ENCODE measurements at regions not wholly inside any gene's neighbourhood (a gene's known extent, or its start where the extent isn't known, plus 50 kb on each side); places are given as distances from the start of the nearest gene placed in this dataset.
"Not testable (repeated sequence)": the region's sequence is repeated elsewhere in the genome, so short reads cannot be mapped to it uniquely, and the experiment has no call there.

DNA sequence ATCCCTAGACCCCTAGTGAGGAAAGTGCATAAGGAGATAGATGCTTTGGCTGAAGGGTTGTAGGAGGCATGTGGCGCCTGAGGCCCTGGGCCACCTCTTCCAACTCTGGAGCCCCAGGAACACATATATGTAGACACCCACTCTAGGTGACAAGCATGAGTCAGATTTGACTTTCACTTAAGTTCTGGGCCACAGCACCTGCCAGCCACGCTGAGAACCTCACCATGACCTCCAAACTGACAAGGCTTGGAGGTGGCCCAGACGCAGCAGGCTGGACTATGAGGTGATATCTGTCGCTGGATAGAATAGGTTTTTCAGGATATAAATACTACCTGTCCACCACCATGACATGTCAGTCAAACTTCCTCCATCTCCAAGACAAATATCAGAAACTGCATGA is 894.0 kb upstream of the ZNF722 start:
- no TSS peak for BruUV-seq (replicated peaks)
- intact Hi-C loops (cut with micrococcal nuclease; ENCODE audit: unreplicated experiment): no loop called here
- Histone ChIP-seq H3K4me2 (ENCODE audit: low read length) (no peak overlapping the region), H4K20me1 (ENCODE audit: insufficient read depth, low read length) (no peaks in the 10 kb centered on the region), H3K9me3 (ENCODE audit: low read length) (no peaks in the 10 kb centered on the region), H3K9me2 (ENCODE audit: insufficient read depth, low read length) (no peaks in the 10 kb centered on the region), H3K4me1 (ENCODE audit: insufficient read depth, low read length, poor library complexity, severe bottlenecking) (no peaks in the 10 kb centered on the region), H3K27ac (ENCODE audit: low read depth, low read length, poor library complexity, severe bottlenecking) (no peak overlapping the region), H3K4me3 (ENCODE audit: low read depth, low read length, poor library complexity, severe bottlenecking) (no peak overlapping the region), H3K79me2 (ENCODE audit: insufficient read depth, low read depth, low read length) (no peaks in the 10 kb centered on the region), H3K36me3 (ENCODE audit: insufficient read depth, low read length) (no peaks in the 10 kb centered on the region), H2AFZ (ENCODE audit: low read length) (no peak overlapping the region)
- no peak for TF ChIP-seq EZH2phosphoT487 (IDR thresholded peaks at IDR 0.05; ENCODE audit: borderline replicate concordance, low read depth, low read length)
- TF ChIP-seq CTCF (conservative IDR thresholded peaks at IDR 0.05; ENCODE audit: low read length): no peak
- ChIA-PET POLR2A (no interaction called here), CTCF (ENCODE audit: unreplicated experiment) (no interaction called here)
- DNase-seq (ENCODE audit: low spot score): no peak

GRCh38 chr7:63105978-63106377 is 892.7 kb upstream of the ZNF722 start:
- no TSS peak for BruUV-seq (replicated peaks)
- Histone ChIP-seq H3K4me2 (ENCODE audit: low read length) (no peak overlapping the region), H3K79me2 (ENCODE audit: insufficient read depth, low read depth, low read length) (no peaks in the 10 kb centered on the region), H3K36me3 (ENCODE audit: insufficient read depth, low read length) (no peaks in the 10 kb centered on the region), H3K9me2 (ENCODE audit: insufficient read depth, low read length) (no peaks in the 10 kb centered on the region), H2AFZ (ENCODE audit: low read length) (no peak overlapping the region), H3K9me3 (ENCODE audit: low read length) (no peaks in the 10 kb centered on the region), H3K4me1 (ENCODE audit: insufficient read depth, low read length, poor library complexity, severe bottlenecking) (no peaks in the 10 kb centered on the region), H4K20me1 (ENCODE audit: insufficient read depth, low read length) (no peaks in the 10 kb centered on the region), H3K27ac (ENCODE audit: low read depth, low read length, poor library complexity, severe bottlenecking) (no peak overlapping the region), H3K4me3 (ENCODE audit: low read depth, low read length, poor library complexity, severe bottlenecking) (no peak overlapping the region)
- ChIA-PET POLR2A (no interaction called here), CTCF (ENCODE audit: unreplicated experiment) (no interaction called here)
- DNase-seq (ENCODE audit: low spot score): no peak
- intact Hi-C loops (cut with micrococcal nuclease; ENCODE audit: unreplicated experiment): no loop called here
- TF ChIP-seq CTCF (conservative IDR thresholded peaks at IDR 0.05; ENCODE audit: low read length) (no peak), EZH2phosphoT487 (IDR thresholded peaks at IDR 0.05; ENCODE audit: borderline replicate concordance, low read depth, low read length) (no peak)

GRCh38 chr7:63106506-63107388 is 891.9 kb upstream of the ZNF722 start:
- H4K20me1 ChIP-seq (ENCODE audit: insufficient read depth, low read length): no peaks in the 10 kb centered on the region
- no peak overlapping the region for H2AFZ ChIP-seq (ENCODE audit: low read length)
- no peaks in the 10 kb centered on the region for H3K4me1 ChIP-seq (ENCODE audit: insufficient read depth, low read length, poor library complexity, severe bottlenecking)
- H3K4me3 ChIP-seq (ENCODE audit: low read depth, low read length, poor library complexity, severe bottlenecking): no peak overlapping the region
- H3K79me2 ChIP-seq (ENCODE audit: insufficient read depth, low read depth, low read length): no peaks in the 10 kb centered on the region
- no peak overlapping the region for H3K27ac ChIP-seq (ENCODE audit: low read depth, low read length, poor library complexity, severe bottlenecking)
- DNase-seq (ENCODE audit: low spot score): no peak
- no peak overlapping the region for H3K4me2 ChIP-seq (ENCODE audit: low read length)
- ChIA-PET POLR2A (no interaction called here), CTCF (ENCODE audit: unreplicated experiment) (no interaction called here)
- H3K9me2 ChIP-seq (ENCODE audit: insufficient read depth, low read length): no peaks in the 10 kb centered on the region
- no TSS peak for BruUV-seq (replicated peaks)
- intact Hi-C loops (cut with micrococcal nuclease; ENCODE audit: unreplicated experiment): no loop called here
- H3K36me3 ChIP-seq (ENCODE audit: insufficient read depth, low read length): no peaks in the 10 kb centered on the region
- no peaks in the 10 kb centered on the region for H3K9me3 ChIP-seq (ENCODE audit: low read length)
- no peak for TF ChIP-seq CTCF (conservative IDR thresholded peaks at IDR 0.05; ENCODE audit: low read length)
- TF ChIP-seq EZH2phosphoT487 (IDR thresholded peaks at IDR 0.05; ENCODE audit: borderline replicate concordance, low read depth, low read length): no peak

DNA sequence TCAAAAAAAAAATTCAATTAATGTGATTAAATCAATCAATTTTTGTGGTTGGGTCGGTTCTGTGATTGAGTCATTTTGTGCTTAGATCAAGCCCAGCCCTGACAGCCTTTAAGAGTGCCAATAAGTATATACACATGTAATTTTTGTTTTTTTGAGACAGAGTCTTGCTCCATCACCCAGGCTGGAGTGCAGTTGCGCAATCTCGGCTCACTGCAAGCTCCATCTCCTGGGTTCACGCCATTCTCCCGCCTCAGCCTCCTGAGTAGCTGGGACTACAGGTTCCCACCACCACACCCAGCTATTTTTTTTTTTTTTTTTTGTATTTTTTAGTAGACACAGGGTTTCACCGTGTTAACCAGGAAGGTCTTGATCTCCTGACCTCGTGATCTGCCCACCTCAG is 887.1 kb upstream of the ZNF722 start:
- H3K4me1 ChIP-seq (ENCODE audit: insufficient read depth, low read length, poor library complexity, severe bottlenecking); H3K4me3 ChIP-seq (ENCODE audit: low read depth, low read length, poor library complexity, severe bottlenecking); H3K9me3 ChIP-seq (ENCODE audit: low read length); POLR2A ChIA-PET; BruUV-seq (replicated peaks); H3K4me2 ChIP-seq (ENCODE audit: low read length); H4K20me1 ChIP-seq (ENCODE audit: insufficient read depth, low read length); DNase-seq (ENCODE audit: low spot score); H2AFZ ChIP-seq (ENCODE audit: low read length); CTCF ChIA-PET (ENCODE audit: unreplicated experiment); H3K36me3 ChIP-seq (ENCODE audit: insufficient read depth, low read length); H3K79me2 ChIP-seq (ENCODE audit: insufficient read depth, low read depth, low read length); H3K27ac ChIP-seq (ENCODE audit: low read depth, low read length, poor library complexity, severe bottlenecking); intact Hi-C loops (cut with micrococcal nuclease; ENCODE audit: unreplicated experiment); H3K9me2 ChIP-seq (ENCODE audit: insufficient read depth, low read length): not testable (repeated sequence)
